GM18502 (cell line): ENCODE measurements at regions not wholly inside any gene's neighbourhood (a gene's known extent, or its start where the extent isn't known, plus 50 kb on each side); places are given as distances from the start of the nearest gene placed in this dataset.

Source experiments
- ATAC-seq: cut with Tn5 transposase; IDR thresholded peaks from one replicate; pipeline ENCODE4 v1.9.1; 2021; ENCODE audit warnings: mild to moderate bottlenecking; ENCODE audit not compliant: unreplicated experiment, poor library complexity

GRCh38 chr6:48369100-48369499 is 258.1 kb upstream of the PTCHD4 start:
- ATAC-seq, result no peak

GRCh38 chr6:48325701-48326100 is 214.7 kb upstream of the PTCHD4 start:
- ATAC-seq, result no peak

DNA sequence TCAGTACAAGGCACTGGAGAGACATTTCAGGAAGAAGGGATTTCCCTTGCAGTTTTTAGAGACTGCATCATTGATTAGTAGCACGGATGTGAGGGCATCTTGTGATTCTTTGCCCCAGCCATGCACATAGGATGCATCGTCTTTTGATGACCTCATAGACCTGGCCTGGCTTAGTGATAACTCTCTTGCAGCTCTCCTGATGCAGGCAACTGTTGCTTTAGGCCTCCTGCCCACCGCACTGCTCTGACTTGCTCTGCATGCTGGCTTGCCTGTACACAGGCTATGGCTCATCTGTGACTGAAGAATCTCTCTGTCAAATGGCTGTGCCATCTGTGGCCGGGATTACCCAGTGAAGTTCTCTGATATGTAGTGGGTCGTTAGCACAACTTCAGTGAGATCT is 207.7 kb upstream of the PTCHD4 start:
- ATAC-seq, result no peak

- no peak for ATAC-seq
These were observed 204.9 kb upstream of the PTCHD4 start for GRCh38 chr6:48315915-48316314.

DNA sequence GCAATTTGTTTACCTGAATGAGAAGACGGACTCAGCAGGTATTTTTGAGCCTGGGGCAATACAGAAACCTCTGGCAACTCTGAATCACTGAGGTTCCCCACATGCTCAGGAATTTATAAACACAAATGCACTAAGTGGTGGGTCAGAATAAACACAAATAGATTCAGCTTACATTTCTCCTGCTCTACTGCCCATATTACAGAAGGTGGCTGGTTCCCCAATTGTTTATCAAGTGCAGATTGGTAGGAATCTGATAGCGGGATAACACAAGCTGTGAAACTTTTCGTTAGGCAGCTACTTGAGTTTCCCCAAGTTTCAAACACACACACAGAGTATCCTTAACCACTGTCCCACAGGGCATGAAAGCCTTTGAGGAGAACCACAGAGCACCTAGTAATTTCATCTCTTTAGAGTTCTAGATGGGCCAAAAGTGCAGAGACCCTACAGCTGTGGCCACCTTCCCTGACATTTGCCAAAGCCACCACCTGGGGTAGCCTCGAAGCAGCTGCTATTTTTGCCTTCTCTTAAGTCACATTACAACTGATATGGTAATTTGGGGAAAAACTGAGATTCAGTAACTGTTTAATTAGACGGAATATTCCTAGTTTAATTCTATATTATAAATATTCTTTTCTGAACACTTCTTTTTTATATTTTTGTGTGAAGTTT is 204.2 kb upstream of the PTCHD4 start:
- no peak for ATAC-seq

- no peak for ATAC-seq
These were observed 200.3 kb upstream of the PTCHD4 start for GRCh38 chr6:48311301-48311700.

DNA sequence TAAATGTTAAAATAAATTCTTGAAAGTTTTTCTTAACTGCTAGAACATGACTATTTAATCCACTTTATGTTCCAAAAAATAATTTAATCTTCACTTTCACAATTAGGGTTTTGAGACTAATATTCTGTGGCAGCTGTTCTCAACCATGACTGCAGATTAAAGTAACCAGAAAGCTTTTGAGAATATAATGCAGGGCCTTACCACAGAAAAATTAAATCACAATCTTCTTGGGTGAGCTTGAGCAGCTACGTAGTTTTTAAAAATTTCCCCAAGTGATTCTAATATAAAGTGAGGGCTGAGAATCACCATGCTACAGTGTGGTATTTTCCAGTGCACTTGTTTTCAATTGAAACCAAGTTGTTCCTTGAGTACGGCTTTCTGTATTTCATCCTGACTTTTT is 196.6 kb upstream of the PTCHD4 start:
- ATAC-seq, result no peak

- no peak for ATAC-seq
These were observed 179.6 kb upstream of the PTCHD4 start for GRCh38 chr6:48290595-48290994.

DNA sequence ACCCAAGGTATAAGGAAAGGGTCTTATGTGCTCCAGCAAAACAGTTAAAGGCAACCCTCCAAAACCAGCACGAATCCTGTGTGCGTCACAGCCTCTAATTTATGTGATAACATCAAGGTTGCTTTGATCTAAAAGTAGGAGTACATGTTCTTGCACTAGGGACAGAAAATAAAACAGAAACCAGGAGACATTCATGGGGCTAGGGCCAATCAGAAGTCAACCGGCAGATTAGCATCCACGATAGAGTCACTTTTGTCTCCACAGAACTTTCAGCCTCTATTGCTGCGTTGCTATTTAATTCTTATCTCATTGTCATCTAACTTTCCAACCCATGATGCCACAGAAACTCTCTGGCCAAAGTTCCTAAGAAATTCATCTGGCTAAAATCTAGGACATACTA is 178.8 kb upstream of the PTCHD4 start:
- no peak for ATAC-seq

- no peak for ATAC-seq
These were observed 170.2 kb upstream of the PTCHD4 start for GRCh38 chr6:48281217-48281616.

- ATAC-seq, result no peak
These were observed 169.1 kb upstream of the PTCHD4 start for GRCh38 chr6:48280035-48280620.

GRCh38 chr6:48278261-48278660 is 167.3 kb upstream of the PTCHD4 start:
- ATAC-seq, result no peak

GRCh38 chr6:48272518-48272917 is 161.5 kb upstream of the PTCHD4 start:
- no peak for ATAC-seq

GRCh38 chr6:48255094-48255493 is 144.1 kb upstream of the PTCHD4 start:
- ATAC-seq, result no peak

DNA sequence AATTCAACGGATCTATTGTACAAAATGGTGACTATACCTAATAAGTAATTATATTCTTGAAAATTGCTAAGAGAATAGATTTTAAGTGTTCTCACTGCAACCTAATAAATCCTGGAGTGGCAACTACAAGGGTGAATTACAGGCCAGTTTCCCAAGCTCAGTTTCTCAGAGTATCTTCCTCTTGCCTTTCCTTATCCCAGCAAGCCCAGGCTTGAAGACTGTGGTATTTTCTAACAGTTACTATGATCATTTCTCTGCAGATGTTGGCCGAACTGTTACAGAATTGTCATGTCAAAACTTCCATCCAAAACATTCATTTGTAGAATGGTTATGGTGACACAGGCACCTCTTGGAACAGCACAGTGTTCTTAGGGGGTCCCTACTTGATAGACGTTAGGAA is 138.1 kb upstream of the PTCHD4 start:
- ATAC-seq, result no peak

- no peak for ATAC-seq
These were observed 132.1 kb upstream of the PTCHD4 start for GRCh38 chr6:48243071-48243470.

DNA sequence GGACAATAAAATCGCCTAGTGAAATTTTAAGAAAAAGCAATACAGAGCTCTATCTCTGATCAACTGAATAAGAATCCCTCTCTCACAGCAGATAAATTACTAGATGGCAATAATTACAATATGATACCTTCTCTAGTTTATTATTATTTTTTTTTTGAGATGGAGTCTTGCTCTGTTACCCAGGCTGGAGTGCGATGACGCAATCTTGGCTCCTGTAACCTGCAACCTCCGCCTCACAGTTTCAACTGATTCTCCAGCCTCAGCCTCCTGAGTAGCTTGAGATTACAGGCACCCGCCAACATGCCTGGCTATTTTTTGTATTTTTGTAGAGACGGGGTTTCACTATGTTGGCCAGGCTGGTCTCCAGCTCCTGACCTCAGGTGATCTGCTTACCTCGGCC is 129.3 kb upstream of the PTCHD4 start:
- ATAC-seq, result no peak

GRCh38 chr6:48236375-48236774 is 125.4 kb upstream of the PTCHD4 start:
- ATAC-seq, result no peak

GRCh38 chr6:48233063-48233462 is 122.1 kb upstream of the PTCHD4 start:
- no peak for ATAC-seq

GRCh38 chr6:48229841-48230240 is 118.8 kb upstream of the PTCHD4 start:
- ATAC-seq, result no peak

GRCh38 chr6:48222241-48222640 is 111.2 kb upstream of the PTCHD4 start:
- ATAC-seq, result no peak

- ATAC-seq, result no peak
These were observed 102.2 kb upstream of the PTCHD4 start for GRCh38 chr6:48213076-48213788.
